ENCODE measurements at regions not wholly inside any gene's neighbourhood (a gene's known extent, or its start where the extent isn't known, plus 50 kb on each side); places are given as distances from the start of the nearest gene placed in this dataset.

DNA sequence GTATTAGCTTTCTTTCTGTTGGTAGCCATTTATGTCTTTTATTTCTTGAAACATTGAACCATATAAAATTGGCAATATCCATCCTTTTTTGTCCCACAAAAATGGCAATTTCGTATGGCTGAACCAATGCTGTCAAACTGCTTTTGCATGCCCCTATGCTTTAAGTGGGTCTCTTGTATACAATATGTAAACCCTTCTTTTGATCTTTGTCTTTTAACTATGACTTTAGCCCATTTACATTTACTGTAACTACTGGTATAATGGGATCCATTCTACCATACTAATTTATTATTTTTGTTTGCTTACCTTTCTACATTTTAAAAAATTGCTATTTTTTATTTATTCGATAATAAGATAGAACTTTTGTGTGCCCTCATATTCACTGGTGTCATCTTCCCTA, 93.4 kb downstream of the TENT4A start:
- TF ChIP-seq, protein P1, sequence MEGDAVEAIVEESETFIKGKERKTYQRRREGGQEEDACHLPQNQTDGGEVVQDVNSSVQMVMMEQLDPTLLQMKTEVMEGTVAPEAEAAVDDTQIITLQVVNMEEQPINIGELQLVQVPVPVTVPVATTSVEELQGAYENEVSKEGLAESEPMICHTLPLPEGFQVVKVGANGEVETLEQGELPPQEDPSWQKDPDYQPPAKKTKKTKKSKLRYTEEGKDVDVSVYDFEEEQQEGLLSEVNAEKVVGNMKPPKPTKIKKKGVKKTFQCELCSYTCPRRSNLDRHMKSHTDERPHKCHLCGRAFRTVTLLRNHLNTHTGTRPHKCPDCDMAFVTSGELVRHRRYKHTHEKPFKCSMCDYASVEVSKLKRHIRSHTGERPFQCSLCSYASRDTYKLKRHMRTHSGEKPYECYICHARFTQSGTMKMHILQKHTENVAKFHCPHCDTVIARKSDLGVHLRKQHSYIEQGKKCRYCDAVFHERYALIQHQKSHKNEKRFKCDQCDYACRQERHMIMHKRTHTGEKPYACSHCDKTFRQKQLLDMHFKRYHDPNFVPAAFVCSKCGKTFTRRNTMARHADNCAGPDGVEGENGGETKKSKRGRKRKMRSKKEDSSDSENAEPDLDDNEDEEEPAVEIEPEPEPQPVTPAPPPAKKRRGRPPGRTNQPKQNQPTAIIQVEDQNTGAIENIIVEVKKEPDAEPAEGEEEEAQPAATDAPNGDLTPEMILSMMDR (IDR thresholded peaks at IDR 0.05; ENCODE audit: borderline replicate concordance, insufficient read depth, low read depth, low read length): no peak
- H3K4me3 ChIP-seq (ENCODE audit: low read depth, low read length): no peak overlapping the region

DNA sequence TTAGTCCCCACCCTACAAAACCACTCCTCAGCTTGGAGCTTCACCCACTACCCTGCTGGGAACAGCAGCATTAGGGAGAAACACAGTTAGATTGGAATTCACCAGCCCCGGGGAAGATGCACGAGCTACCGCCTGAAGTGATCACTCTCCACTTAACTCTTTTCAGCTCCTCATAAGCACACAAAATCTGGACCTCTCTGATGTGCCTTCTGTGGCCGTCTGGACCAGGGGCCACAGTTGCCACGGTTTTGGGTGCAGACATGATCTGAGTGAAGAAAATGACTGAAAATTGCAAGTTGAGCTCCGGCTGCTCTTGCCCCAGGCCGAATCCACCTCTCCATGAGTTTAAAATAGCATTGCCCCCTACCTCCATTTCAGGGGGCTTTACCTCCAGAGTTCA, 95.2 kb downstream of the TENT4A start:
- TF ChIP-seq, protein P1 (IDR thresholded peaks at IDR 0.05; ENCODE audit: borderline replicate concordance, insufficient read depth, low read depth, low read length): no peak
- no peak overlapping the region for H3K4me3 ChIP-seq (ENCODE audit: low read depth, low read length)

DNA sequence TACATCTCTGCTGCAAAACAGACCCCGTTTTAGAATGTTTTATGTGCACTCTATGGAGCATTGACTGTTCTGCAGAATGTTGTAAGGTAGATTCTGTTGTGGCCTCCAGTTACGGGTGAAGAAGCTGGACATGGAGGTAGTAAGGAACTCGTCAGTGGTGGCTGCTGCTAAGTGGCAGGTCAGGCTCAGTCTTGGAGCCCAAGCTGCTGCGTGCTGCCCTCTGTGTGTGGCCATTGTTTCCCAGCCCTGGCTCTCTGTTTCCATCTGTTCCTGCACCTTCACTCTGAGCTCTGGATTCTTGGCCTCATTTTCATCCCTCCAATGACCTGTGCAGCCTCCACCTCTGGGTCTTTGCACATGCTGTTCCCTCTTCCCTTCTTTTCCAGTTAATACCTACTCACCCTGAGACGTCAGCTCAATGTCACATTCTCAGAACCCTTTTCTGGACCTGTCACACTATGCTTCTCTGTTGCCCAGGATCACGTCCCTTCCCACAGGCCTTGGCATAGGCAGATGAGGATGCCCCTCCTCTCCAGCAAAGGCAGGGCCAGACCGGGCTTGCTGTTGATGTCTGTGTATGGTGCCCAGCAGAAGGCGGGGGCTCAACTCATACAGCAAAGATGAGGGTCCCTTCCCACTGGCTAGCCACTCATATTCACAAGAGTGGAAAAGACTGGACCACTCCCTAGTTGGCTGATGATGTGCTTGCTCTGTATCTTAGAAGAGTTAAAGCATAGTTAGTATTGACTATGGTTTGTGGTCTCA, 97.6 kb downstream of the TENT4A start:
- H3K4me3 ChIP-seq (ENCODE audit: low read depth, low read length): no peak overlapping the region
- TF ChIP-seq, protein P1 (IDR thresholded peaks at IDR 0.05; ENCODE audit: borderline replicate concordance, insufficient read depth, low read depth, low read length): no peak

- H3K4me3 ChIP-seq (ENCODE audit: low read depth, low read length): no peak overlapping the region
- TF ChIP-seq, protein P1 (IDR thresholded peaks at IDR 0.05; ENCODE audit: borderline replicate concordance, insufficient read depth, low read depth, low read length): no peak
These were observed 98.9 kb downstream of the TENT4A start for GRCh38 chr5:6812091-6812490.

GRCh38 chr5:6812800-6813731, 99.8 kb downstream of the TENT4A start:
- TF ChIP-seq, protein P1 (IDR thresholded peaks at IDR 0.05; ENCODE audit: borderline replicate concordance, insufficient read depth, low read depth, low read length): no peak
- no peak overlapping the region for H3K4me3 ChIP-seq (ENCODE audit: low read depth, low read length)

GRCh38 chr5:6814816-6815215, 101.6 kb downstream of the TENT4A start:
- TF ChIP-seq, protein P1 (IDR thresholded peaks at IDR 0.05; ENCODE audit: borderline replicate concordance, insufficient read depth, low read depth, low read length): no peak

More at GRCh38 chr5:6814816-6815215, 101.6 kb downstream of the TENT4A start:
- H3K4me3 ChIP-seq (ENCODE audit: low read depth, low read length): no peak overlapping the region
